NCI-H510A treated with DMSO at 0.1 percent for 48 hours (cell line): ENCODE measurements at regions not wholly inside any gene's neighbourhood (a gene's known extent, or its start where the extent isn't known, plus 50 kb on each side); places are given as distances from the start of the nearest gene placed in this dataset.
"Not testable (repeated sequence)": the region's sequence is repeated elsewhere in the genome, so short reads cannot be mapped to it uniquely, and the experiment has no call there.

ENCODE experiments used
- DNase-seq: peaks from one replicate; lab custom pipeline; 2025; lab: John Stamatoyannopoulos, UW

DNA sequence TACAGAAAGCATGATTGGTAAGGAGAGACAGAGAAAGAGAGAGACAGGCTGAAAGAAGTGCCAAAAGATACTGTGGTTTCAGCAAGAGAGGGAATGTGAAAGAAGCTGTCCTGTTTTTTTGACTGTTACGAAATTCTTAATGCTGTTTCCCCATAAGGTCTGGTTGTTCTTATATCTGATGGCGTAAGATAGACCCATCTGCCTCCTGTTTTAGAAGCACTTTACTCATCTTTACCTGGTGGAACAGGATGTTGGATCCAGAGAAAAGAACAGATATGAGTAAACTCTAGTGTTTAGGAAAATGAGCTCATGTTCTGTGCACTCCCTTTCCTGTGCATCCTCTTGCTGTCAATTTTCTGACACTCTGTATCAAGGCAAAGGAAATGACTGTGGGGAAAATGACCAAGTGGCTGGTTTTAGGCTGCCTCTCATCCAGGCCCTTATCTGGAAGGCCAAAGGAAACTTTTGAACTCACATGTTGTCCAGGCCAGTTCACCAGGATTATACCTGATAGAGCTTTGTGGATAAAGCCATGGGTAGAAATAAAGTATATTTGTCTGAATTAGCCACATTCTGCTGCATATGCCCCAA is 311.7 kb upstream of the HTR2C start:
- no peak for DNase-seq

DNA sequence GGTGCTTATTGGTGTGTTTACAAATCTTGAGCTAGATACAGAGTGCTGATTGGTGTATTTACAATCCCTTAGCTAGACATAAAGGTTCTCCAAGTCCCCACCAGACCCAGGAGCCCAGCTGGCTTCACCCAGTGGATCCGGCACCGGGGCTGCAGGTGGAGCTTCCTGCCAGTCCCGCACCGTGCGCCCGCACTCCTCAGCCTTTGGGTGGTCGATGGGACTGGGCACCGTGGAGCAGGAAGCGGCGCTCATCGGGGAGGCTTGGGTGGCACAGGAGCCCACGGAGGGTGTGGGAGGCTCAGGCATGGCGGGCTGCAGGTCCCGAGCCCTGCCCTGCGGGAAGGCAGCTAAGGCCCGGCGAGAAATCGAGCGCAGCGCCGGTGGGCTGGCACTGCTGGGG is 313.5 kb upstream of the HTR2C start:
- DNase-seq: not testable (repeated sequence)

DNA sequence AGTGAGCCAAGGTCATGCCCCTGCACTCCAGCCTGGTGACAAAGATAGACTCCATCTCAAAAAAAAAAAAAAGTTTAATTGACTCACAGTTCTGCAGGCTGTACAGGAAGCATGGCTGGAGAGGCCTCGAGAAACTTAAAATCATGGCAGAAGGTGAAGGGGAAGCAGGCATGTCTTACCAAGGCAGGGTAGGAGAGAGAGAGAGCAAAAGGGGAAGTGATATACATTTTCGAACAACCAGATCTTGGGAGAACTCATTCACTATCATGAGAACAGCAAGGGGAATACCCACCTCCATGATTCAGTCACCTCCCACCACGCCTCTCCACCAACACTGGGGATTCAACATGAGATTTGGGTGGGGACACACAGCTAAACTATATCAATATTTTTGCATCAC is 315.2 kb upstream of the HTR2C start:
- DNase-seq: no peak

DNA sequence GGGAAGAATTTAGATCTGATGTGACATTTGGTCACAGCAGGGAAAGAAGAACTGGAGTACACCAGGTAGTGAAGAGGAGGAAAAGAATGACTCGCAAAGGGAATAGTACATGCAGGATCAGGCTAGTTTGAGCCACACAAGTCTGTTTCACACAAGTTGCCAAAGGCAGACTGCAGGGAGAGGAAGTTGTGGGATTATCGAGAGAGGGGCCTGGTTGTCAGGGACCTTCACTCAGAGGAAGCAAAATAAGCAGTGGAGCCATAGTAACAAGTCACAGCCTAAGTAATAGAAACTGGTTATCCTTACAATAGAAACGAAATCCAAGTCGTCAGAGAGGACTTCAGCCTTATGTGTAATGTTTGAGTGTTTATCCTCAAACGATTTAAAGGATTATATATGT is 316.7 kb upstream of the HTR2C start:
- DNase-seq: no peak

DNA sequence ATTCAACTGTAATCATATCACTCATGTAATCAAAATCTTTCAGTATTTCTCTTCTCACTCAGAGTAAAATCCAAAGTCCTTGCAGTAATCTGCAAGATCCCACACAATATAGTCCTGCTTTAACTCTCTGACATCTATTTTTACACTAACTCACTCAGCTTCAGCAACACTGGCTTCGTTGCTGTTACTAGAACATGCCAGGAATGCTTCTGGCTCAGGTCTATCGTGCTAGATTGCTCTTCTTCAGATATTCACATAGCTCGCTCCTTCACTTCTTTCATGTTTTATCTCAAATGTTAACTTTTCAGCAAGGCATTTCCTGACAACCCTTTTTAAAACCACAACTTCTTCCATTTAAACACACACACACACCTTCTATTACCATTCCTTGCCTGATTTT is 331.7 kb upstream of the HTR2C start:
- DNase-seq: no peak

DNA sequence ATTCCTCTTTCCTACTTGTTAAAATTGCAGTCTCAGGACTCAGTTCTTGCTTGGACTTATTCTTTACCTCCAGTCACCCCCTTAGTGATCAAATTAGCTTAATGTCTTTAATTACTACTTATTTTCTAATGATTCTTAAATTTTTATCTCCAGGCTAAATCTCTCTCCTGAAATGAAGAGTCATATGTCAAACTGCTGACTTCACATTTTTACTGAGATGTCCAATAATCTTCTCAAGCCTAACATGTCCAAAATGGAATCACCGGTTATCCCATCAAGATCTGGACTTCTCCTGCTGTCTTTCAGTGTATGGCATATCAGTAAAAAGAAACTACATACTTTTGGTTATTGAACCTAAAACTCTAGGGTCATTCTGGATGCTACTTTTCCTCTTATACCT is 332.3 kb upstream of the HTR2C start:
- no peak for DNase-seq

DNA sequence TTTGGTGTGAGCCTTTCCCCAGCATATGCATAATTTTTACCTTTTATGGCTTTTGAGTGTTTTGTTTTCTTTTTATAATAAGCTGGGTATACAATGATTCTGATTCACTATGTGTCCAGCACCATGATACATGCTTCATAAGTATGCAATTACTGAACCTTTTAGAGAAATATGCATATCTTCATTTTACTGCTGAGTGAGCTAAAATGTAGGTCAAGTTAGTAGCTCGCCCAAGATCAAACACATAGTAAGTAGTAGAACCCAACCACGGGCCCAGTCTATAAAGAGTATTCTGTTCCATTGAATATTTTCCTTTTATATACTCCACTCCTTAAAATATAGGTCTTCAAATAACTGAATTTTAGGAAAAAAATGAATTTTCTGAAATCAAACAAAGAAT is 362.4 kb upstream of the HTR2C start:
- no peak for DNase-seq

DNA sequence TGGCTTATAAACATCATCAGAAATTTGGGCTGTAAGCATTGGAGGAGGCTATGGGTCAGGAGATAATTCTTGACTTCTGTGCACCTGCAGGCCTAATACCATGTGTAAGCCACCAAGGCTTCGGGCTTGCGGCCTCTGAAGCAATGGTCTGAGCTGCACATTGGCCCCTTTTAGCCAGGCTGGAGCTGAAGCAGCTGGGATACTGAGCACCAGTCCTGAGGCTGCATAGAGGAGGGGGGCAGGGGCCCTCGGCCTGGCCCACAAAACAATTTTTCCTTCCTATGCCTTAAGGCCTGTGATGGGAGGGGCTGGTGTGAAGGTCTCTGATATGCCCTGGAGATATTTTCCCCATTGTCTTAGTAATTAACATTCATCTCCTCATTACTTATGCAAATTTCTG is 373.0 kb upstream of the HTR2C start:
- DNase-seq: no peak

DNA sequence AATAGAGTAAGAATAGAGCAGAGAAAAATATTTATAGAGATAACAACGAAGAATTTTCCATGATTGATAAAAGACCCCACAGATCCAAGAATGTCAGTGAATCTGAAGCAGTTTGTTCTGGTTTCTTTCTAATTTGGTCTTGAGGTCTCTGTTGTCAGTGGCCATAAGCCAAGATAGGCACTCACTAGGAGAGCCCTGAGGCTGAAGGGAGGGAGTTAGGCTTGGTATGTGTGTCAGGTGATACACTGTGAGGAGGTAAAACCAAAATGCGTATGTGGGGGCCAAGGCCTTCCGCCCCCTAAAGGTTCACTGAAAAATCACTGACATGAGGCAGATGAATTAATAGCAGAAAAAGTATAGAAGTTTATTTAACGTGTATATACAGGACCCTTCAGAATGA is 382.3 kb upstream of the HTR2C start:
- DNase-seq: no peak

DNA sequence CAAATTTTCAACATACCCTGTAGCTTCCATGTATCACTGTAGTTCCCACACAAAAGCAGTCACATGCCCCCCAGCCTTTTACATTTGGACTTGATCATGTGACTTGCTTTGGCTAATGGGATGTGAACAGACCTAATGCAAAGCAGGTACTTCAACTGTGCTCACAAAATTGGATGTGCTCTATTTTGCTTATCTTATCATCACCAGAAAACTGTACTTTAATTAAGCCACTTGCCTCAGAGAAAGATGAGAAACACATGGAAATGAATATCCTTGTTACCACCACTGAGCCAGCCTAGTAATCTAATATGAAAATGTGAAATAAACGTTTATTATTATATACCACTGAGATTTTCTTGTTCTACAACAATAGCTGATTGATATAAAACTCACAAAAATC is 402.7 kb upstream of the HTR2C start:
- no peak for DNase-seq

DNA sequence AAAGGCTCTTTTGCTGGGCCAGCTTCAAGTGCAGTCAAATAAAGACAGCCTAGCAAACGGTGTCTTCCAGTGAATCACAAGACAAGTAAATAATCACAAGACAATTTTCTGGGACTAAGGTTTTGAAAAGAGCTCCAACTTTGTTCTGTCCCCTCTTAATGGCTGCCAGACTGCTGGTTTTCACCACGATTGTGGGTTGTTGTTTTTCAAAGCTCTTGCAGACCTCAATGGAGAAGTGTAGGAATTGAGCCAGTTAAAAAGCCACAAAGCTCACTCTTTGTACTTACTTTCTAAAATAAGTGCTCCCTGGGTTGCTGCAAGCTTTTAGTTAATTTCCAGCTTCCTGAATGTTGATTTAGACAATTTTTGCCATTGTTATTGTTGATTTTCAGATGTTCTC is 405.8 kb upstream of the HTR2C start:
- DNase-seq: no peak

DNA sequence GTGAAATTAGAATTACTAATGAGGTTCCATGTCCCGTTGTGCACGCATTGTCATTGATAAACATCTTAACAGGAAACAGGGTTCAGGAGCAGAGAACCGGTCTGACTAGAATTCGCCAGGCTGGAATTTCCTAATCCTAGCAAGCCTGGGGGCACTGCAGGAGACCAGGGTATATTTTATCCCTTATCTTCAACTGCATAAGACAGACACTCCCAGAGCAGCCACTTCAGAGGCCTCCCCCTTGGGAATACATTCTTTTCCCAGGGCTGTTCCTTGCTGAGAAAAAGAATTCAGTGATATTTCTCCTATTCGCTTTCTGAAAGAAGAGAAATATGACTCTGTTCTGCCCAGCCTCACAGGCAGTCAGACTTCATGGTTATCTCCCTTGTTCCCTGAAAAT is 416.6 kb upstream of the HTR2C start:
- not testable (repeated sequence) for DNase-seq

DNA sequence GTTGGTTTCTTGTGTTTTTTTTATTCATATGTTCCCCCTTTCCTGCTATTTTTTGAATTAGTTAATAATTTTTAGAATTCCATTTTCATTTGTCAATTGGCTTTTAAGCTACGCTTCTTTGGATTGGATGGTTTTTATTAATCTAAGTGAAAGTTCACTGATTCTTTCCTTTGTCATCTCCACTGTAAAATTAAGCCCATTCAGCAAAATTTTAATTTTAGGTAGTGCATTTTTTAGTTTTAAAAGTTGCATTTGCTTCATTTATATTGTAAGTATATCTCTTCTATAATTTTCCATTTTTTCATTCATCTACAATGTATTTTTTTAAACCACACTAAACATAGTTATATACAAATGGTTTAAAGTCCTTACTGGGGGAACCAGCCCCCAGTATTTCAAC is 417.3 kb upstream of the HTR2C start:
- DNase-seq: no peak

DNA sequence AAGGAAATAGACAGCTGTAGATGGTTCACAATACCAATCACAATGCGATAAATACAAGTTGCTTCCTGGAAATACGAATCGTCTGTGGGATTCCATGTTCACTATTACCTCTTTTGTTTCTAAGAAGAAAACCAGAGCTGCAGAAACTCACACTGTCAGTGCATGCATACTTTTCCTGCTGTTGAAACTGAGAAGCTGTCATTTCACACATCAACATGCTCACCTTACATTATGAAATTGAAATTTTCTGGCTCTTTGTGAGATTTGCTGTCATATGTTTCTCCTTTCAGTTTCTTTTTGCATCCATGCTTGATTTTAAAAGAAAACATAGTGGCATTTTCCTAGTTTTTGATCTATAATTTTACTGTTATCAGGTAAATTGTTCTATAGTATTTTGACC is 418.3 kb upstream of the HTR2C start:
- no peak for DNase-seq

DNA sequence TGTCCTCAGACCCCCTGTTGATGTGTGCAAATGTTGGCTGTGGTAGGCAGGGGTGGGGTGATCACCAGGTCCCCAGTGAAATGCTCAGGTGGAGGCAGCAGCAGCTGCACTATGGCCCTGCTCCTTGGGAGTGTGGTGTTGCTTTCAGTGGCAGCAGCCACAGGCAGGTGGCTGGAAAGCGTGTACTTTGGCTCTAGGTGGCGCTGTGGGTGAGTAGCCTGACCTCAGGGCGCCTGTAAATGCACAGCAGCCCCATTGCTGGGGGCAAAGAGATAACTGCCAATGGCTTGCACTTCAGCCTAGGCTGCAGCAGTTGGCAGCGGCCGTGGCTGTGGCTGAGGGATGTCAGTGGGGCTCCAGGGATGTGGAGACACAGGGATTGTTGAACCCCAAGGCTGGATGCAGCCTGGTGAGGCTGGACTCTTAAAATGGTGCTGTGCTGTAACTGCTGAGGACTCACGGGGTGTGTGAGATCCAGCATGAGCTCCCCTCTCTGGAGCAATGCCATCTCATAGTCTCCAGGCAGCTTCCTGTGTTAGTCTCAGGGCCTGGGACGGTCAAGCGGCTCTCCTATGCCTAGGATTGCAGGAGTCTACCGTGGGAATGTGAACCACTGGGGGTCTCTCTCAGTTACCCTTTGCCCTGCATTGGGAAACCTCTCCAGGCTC is 421.7 kb upstream of the HTR2C start:
- DNase-seq: no peak

DNA sequence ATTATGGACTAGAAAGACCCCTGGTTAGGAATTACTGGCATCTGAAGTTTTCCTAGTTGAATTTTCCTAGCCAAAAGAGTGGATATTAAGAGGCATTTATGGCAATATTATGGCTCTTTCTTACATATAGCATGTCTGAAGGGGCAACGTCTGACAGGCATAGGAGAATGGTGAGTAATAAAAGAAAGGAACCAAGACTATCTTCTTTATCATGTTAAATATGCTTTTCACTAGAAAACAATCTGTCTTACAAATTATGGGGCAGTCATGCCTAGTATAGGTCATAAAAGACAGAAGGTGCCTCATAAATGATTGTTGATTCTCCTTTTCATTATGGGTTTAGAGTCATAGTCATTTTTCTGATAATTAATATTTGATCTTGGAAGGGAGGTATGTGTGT is 431.1 kb upstream of the HTR2C start:
- DNase-seq: no peak

DNA sequence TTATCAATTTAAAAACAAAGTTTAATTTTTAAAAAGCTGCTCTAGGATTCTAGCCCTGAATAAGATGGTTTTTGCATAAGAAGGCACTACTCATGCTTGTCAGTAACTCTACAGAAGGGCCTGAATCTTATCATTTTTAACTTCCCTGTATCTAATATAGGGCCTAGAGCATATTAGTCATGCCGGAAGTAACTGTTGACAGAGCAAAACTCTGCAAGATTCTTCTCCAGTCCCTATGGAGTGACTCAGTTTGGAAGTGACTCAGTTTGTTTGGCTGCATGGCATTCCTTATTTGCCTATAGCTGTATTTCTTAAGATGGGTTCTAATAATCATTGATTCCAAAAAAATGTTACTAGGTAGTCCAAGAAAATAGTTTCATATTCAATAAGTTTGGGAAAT is 431.8 kb upstream of the HTR2C start:
- no peak for DNase-seq

DNA sequence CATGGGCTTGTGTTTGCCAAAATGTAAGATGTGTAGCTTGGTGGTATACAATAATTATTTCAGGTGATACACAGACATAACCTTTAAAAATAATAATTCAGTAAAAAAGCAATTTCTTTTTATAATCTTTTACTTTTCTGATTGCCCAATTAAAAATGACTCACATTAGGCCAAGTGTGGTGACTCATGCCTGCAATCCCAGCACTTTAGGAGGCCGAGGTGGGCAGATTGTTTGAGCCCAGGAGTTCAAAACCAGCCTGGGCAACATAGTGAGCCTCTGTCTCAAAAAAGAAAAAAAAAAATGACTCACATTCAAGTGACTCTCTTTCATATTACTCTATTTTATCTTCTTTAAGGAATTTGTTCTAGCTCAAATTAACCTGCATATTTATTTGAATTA is 449.4 kb upstream of the HTR2C start:
- DNase-seq: no peak

DNA sequence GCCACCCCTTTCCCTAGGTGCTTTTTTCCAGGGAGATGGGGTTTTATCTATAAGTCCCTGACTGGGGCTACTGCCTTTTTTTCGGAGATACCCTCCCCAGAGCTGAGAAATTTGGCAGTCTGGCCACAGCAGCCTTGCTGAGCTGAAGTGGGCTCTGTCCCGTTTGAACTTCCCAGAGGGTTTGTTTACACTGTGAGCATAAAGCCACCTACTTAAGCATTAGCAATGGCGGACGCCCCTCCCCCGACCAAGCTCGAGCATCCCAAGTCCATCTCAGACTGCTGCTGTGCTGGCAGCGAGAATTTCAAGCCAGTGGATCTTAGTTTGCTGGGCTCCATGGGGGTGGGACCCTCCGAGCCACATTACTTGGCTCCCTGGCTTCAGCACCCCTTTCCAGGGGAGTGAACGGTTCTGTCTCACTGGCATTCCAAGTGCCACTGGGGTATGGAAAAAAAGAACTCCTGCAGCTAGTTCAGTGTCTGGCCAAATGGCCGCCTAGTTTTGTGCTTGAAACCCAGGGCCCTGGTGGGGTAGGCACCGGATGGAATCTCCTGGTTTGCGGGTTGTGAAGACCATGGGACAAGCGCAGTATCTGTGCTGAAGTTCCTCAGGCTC is 456.4 kb upstream of the HTR2C start:
- DNase-seq: no peak

DNA sequence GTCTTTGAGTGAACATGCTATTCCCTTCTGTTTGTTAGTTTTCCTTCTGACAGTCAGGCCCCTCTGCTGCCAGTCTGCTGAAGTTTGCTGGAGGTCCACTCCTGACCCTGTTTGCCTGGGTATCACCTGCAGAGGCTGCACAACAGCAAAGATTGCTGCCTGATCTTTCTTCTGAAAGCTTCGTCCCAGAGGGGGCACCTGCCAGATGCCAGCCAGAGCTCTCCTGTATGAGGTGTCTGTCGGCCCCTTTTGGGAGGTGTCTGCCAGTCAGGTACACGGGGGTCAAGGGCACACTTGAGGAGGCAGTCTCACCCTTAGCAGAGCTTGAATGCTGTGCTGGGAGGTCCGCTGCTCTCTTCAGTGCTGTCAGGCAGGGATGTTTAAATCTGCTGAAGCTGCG is 456.9 kb upstream of the HTR2C start:
- no peak for DNase-seq

DNA sequence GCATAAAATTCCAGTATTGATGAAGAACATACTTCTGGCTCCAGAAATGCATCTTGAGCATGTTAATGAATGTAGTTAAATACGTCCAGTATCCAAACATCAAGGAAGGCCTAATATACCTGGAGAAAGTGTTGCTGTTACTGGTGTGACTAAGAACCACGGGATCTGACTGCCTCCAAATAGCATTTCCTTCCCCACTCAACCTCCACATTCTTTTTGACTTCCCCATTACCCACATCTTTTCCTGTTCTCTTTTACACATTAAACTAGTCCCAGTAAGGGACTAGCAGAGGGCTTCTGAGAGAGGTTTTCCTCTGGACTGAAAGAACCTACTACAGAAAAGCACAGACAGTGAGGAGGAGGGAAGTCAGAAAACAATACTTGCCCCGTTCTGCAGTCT is 482.8 kb upstream of the HTR2C start:
- DNase-seq: no peak

DNA sequence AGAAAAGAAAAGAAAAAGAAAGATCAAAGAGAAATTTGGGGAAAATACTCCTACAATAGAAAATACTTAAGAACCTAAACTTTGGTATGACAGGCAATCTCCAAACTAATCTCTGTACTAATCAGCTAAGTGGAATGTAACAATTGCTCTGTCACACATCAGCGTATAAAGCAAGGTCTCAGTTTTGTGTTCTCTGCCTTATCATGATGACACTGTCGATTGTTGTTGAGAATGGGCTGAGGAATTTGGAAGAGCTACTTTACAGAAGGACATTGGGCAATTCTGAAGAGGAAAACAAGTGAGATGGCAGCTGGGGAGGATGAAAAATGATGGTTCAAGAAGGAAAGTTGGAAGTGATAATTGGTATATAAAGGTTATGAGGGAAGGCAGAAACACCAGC is 486.0 kb upstream of the HTR2C start:
- DNase-seq: no peak

DNA sequence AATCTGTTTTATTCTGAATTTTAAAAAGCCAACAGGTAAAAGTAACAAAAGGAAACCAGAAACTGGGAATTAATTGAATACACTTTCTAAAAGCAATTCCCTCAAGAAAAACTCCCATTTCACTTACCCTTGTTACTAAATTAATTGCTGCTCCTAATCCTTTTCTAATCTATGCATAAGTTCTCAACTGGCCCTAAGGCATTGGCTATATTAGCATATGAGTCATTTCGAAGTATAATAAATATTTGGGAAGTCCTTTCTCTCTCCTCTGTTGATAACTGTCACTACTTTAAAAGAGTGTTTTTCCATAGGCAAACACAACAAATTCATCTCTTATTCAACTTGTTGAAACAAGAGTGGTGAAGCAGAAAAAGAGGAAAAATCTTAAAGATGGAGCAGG is 486.5 kb upstream of the HTR2C start:
- no peak for DNase-seq

DNA sequence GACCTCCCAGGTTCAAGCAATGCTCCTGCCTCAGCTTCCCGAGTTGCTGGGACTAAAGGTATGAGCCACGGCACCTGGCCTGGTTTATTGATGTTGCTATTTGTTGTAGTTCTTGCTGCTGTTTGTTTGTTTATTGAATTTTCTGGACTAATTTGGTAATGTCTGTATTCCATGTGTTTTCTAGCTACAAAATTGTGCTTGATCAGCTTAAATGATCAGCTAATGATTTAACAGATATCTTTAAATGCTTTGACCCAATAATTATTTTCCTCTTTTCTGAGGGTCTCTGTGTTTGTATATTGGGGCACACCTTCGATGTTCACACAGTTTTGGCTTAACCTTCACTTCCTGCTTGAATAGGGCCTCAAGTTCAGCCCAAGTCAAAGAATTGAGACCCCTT is 488.1 kb upstream of the HTR2C start:
- DNase-seq: no peak
